ENCODE measurements at regions not wholly inside any gene's neighbourhood (a gene's known extent, or its start where the extent isn't known, plus 50 kb on each side); places are given as distances from the start of the nearest gene placed in this dataset.

- no peak for TF ChIP-seq CEBPB (IDR thresholded peaks at IDR 0.05)
- TF ChIP-seq, protein P1, sequence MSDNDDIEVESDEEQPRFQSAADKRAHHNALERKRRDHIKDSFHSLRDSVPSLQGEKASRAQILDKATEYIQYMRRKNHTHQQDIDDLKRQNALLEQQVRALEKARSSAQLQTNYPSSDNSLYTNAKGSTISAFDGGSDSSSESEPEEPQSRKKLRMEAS (IDR thresholded peaks at IDR 0.05), result no peak
- TF ChIP-seq TEAD4 (IDR thresholded peaks at IDR 0.05), result no peak
- TF ChIP-seq REST (IDR thresholded peaks at IDR 0.05; ENCODE audit: low read depth), result no peak
- TF ChIP-seq EP300 (IDR thresholded peaks at IDR 0.05; ENCODE audit: borderline replicate concordance), result no peak
- TF ChIP-seq CREB1 (IDR thresholded peaks at IDR 0.05; ENCODE audit: low read depth), result no peak
- no peak for TF ChIP-seq YY1 (IDR thresholded peaks at IDR 0.05; ENCODE audit: low read depth)
- no peak for TF ChIP-seq FOXM1 (IDR thresholded peaks at IDR 0.05; ENCODE audit: borderline replicate concordance, low read depth)
These were observed 115.2 kb upstream of the FAT3 start for GRCh38 chr11:92109466-92109865.

All from Ishikawa (cell line).